GM13976 (cell line): ENCODE measurements at regions not wholly inside any gene's neighbourhood (a gene's known extent, or its start where the extent isn't known, plus 50 kb on each side); places are given as distances from the start of the nearest gene placed in this dataset.

ENCODE experiments used
- DNase-seq: peaks from one replicate; pipeline ENCODE4 v3.0.0; 2012; ENCODE audit warnings: low spot score
- CTCF ChIP-seq: IDR thresholded peaks from 2 replicates; pipeline ENCODE4 v1.5.1; 2012; ENCODE audit warnings: borderline replicate concordance, mild to moderate bottlenecking; ENCODE audit not compliant: insufficient read depth; ENCODE audit errors: extremely low read depth, missing control alignments, control extremely low read depth
- in situ Hi-C: fragments of 300-500 bp; cut with MboI; formaldehyde crosslinking; loops from one replicate; pipeline ENCODE4 v1.12.0; 2022; ENCODE audit warnings: low sequenced_read_pairs, mixed read lengths, inconsistent platforms; ENCODE audit not compliant: unreplicated experiment

- in situ Hi-C loops: no loop called here
- no peak for TF ChIP-seq CTCF
- DNase-seq: no peak
Observed at GRCh38 chr4:100079264-100079663, 111.0 kb downstream of the DDIT4L start.

- no peak for TF ChIP-seq CTCF
- no peak for DNase-seq
- in situ Hi-C loops: no loop called here
Observed at GRCh38 chr4:100076753-100077152, 113.5 kb downstream of the DDIT4L start.

DNA sequence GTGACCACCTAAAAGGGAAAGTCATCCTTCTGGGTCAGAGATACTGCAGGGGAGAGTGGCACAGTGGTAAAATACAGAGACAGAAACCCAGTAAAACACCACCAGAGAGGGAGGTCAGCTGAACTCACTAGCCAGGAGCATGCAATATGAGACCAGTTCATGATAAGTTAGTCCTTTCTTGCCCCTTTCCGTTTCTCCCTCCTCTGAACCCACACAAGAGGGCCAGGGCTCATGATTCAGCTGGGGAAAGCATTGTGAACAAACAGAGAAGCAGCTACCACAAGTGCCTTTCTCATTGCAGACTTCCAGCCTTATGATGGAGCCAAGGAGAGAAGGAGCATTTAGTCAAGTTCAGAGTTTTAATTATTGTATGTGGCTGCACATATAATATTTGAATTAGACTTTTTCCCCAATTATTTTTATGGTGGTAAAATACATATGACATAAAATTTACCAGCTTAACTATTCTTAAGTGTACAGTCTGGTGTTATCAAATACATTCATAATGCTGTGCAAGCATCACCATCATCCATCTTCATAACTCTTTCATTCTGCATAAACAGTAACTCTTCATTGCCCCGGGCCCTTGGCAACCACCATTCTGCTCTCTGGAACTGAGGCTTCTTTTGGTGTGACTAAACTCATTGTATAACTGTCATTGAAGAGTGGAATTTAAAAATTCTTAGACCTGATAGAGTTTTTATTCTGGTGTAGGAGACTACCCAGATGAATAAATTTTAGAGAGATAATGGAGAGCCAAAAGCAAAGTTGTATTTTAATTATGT, 114.6 kb downstream of the DDIT4L start:
- DNase-seq: no peak
- no peak for TF ChIP-seq CTCF
- in situ Hi-C loops: no loop called here

GRCh38 chr4:100075056-100075455, 115.2 kb downstream of the DDIT4L start:
- no peak for DNase-seq
- TF ChIP-seq CTCF: no peak
- in situ Hi-C loops: no loop called here

- in situ Hi-C loops: no loop called here
- DNase-seq: no peak
- TF ChIP-seq CTCF: no peak
Observed at GRCh38 chr4:100071506-100071905, 118.8 kb downstream of the DDIT4L start.

DNA sequence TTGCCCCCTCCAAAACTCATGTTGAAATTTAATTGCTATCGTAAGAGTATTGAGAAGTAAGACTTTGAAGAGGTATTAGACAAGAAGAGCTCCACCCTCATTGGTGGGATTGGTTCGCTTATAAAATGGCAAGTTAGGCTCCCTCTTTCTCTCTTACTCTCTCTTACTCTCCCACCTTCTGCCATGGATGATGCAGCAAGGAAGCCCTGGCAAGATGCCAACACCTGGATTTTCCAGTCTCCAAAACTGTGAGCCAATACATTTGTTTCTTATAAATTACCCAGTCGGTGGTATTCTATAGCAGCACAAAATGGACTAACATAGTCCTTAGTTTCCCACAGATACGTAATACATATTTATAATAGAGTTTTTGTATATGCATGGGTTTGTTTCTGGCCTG, 119.4 kb downstream of the DDIT4L start:
- no peak for DNase-seq
- in situ Hi-C loops: no loop called here
- TF ChIP-seq CTCF: no peak
